GM18907 (cell line): ENCODE measurements at regions not wholly inside any gene's neighbourhood (a gene's known extent, or its start where the extent isn't known, plus 50 kb on each side); places are given as distances from the start of the nearest gene placed in this dataset.
"Not testable (repeated sequence)": the region's sequence is repeated elsewhere in the genome, so short reads cannot be mapped to it uniquely, and the experiment has no call there.

Experiments
- ATAC-seq: cut with Tn5 transposase; IDR thresholded peaks from one replicate; pipeline ENCODE4 v1.9.1; 2021; ENCODE audit warnings: mild to moderate bottlenecking, moderate library complexity; ENCODE audit not compliant: unreplicated experiment

DNA sequence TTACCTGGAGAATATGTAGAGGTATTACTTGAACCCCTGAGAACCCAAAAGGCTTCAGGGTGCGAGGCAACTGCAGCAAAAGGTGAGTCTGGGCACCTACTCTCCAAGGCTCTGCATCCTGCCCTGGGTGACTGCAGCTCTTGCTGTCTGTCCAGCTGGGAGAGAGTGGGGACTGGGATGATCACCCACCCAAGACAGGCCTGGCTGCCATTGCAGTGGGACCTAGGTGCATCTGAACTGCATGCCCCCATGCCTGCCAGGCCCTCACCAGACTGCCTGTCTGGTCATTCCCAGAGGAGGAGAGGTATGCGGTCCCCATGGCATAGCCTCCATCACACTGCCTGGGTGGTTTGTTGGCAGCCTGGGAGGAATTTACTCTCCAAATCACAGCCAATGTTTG, 563.9 kb downstream of the TFAP2A start:
- no peak for ATAC-seq

GRCh38 chr6:9848094-9848493, 566.8 kb downstream of the TFAP2A start:
- ATAC-seq = no peak

DNA sequence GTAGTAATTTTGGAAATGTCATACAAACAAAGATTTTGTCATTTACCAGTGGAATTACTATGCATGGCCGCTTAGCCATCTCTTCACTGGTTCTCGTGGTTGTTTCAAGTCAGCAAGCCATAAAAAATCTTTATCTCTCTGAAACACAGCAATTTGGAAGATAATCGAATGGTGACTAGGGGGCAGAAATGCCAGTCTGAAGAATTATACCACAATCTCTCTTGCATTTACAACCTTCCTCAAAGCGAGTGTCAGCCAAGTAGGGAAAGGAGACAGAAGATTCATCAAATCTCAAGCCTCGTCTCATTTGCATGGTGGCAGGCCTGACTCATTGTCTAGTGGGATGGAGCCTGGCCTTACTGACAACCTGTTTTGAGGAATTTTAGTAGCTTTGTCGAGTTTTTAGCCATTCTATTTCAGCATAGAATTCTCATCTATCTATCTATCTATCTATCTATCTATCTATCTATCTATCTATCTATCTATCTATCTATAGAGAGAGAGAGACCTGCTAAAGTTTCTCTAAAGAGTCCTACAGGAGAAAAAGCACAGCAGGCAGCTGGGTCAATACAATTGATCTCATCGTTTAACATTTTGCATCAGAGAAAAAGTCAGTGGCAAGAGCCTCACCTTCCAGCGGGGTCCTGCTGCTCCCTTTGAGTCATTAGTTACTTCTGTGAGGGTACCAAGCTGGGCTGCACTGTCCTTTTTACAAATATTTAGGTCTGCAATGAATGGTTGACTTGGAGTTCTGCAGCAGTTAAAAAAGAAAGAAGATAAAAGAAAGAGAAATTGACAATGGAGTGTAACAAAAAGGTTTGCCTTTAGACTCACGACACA, 572.8 kb downstream of the TFAP2A start:
- no peak for ATAC-seq

GRCh38 chr6:9834233-9834632, 580.6 kb downstream of the TFAP2A start:
- ATAC-seq = no peak

DNA sequence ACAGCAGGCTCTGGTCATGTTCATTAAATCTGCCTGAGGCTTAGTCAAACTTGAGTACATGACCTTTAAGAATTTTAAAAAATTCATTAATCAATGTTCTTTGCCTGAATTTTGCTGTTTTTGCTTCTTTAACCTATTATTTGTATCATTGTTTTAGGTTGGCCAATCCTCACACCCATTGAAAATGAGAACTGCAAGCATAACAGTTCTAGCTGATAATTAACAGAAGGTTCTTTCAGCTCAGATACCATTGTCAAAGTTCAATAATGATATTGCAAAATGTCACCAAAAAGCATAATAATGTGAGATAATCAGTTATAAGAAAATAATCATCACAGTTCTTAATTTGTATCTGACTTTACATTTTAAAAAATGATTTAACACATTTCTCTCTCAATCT, 583.1 kb downstream of the TFAP2A start:
- ATAC-seq = no peak

DNA sequence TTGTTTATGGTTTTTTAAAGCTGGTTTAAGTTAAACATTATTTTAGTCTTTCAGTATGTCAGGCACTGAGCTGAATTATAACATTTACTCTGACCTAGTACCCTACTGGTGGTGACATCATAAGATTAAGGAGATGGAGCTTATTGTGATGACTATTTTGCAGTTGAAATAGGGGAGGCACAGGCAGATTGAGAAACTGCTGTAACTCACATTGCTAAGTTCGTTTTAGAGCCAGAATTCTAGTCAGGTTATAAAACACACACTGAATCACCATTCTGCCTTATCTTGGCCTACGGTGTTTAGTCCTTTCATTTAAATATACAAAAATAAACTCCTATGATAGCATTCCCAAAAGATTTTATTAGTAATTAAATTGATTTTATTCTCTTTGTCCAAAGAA, 584.1 kb downstream of the TFAP2A start:
- no peak for ATAC-seq

DNA sequence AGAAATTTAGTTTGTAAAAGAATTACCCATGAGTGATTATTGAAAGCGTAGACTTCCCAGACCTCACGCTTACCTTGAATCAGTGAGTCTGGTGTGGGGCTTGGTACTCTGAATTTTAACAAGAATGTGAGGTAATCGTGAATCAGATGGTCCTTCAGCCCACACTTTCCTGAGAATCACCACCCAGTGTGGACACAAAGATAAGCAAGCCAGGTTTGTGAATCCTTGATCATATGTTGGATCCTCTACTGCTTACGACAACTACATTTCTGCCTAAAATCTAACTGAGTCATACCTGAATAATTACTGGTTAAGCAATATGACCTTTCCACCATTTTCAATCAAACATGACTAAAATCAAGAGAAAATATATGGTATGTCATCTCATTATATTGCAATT, 589.3 kb downstream of the TFAP2A start:
- no peak for ATAC-seq

DNA sequence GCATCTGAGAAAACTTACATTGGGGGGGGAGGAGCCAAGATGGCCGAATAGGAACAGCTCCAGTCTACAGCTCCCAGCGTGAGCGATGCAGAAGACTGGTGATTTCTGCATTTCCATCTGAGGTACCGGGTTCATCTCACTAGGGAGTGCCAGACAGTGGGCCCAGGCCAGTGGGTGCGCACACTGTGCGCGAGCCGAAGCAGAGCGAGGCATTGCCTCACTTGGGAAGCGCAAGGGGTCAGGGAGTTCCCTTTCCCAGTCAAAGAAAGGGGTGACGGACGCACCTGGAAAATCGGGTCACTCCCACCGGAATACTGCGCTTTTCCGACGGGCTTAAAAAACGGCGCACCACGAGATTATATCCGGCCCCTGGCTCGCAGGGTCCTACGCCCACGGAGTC, 604.1 kb downstream of the TFAP2A start:
- not testable (repeated sequence) for ATAC-seq

DNA sequence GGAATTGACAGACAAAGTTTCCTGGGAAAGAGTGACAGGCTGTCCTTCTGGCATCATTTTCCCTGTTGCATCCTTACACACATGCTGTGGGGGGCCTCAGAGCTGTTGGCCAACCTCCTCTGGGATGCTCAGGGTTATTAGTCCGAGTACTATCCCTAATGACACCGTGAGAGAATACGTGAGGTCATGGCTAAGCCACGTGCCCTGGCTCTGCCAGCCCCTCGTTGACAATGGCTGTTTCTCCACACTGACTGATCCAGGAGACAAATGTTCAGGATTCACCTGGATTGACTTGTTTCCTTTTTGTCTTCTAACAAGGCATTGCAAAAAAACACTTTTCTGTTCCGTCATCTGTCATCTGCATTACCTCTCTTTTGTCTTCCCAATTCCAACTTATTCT, 604.6 kb downstream of the TFAP2A start:
- ATAC-seq = no peak

GRCh38 chr6:9806195-9806594, 608.7 kb downstream of the TFAP2A start:
- no peak for ATAC-seq

- ATAC-seq = no peak
These were observed 613.6 kb downstream of the TFAP2A start for GRCh38 chr6:9801249-9801754.

GRCh38 chr6:9799582-9799981, 615.3 kb downstream of the TFAP2A start:
- no peak for ATAC-seq

DNA sequence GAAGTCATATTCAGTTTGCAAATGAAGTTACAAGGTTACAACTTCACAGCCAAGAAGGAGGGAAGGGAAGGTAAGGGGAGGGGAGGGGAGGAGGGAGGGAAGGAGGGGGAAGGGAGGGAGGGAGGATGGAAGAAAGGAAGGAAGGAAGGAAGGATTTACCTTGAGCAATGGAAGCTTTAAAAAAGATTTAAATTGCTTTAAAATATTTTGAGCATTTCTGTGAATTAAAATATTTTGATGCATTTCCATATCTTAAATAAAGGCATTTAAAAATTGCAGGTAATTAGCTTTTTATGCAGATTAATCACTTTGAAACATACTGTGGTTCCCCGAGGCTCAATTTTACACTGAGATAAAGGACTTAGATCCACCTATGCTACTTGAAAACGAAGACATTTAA, 618.0 kb downstream of the TFAP2A start:
- ATAC-seq = no peak

- no peak for ATAC-seq
These were observed 619.0 kb downstream of the TFAP2A start for GRCh38 chr6:9795880-9796279.

GRCh38 chr6:9789201-9789600, 625.7 kb downstream of the TFAP2A start:
- ATAC-seq = no peak

DNA sequence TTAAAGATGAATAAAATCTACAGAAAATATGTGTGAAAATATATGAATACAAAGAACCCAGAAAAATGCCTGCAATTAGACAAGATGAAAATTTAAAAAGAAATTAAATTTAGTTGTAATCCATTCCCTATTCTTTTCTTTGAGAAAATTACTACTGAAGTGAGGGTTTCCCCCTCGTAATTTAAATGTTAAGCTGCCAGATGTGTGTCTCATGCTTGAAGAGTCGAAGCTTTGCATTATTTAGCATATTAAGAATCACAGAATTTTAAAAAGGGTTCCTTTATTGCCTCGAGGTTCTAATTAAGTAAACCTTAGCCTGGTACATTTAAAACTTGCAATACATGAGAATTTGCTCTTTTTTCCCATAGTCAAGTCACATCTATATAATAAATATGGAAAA, 630.1 kb downstream of the TFAP2A start:
- ATAC-seq = no peak

- ATAC-seq = no peak
These were observed 631.3 kb downstream of the TFAP2A start for GRCh38 chr6:9783567-9783966.

- ATAC-seq = peak; percentile 52
These were observed 648.5 kb downstream of the TFAP2A start for GRCh38 chr6:9766240-9766915.

DNA sequence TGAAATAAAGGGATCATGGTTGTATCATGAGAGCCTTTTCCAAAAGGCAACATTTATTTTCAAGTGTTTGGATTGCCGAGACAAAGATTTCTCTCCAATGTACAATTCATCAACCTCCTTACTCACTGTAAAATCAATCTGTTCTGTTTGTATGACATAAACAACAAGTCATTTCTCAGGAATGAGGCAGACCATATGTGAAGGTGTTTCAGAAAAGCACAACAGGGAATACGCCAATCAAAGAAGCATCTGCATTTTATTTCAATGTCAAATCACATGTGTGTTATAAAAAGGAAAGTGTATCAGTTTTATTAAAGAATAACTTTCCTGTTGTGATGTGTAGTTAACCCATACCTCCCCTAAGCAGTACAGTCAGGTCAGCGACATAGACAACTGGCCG, 653.7 kb downstream of the TFAP2A start:
- ATAC-seq = no peak

DNA sequence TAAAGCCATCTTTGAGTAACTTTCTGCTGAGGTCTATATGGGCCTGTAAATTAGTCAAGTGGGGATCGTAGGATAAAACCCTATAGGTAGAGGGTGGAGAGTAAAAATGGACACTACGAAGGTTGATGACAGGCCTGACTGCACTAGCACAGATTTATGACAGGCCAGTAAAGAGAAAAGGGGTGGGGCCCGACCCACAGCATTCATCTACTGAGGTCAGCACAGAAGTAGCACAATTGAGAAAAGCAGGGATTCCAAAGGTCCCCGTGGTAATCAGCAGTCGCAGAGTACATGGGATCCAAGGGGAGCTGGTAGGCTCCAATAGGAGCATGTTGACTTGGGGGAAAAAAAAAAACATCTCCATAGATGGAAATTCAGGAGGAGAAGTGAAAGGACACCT, 660.4 kb downstream of the TFAP2A start:
- no peak for ATAC-seq

DNA sequence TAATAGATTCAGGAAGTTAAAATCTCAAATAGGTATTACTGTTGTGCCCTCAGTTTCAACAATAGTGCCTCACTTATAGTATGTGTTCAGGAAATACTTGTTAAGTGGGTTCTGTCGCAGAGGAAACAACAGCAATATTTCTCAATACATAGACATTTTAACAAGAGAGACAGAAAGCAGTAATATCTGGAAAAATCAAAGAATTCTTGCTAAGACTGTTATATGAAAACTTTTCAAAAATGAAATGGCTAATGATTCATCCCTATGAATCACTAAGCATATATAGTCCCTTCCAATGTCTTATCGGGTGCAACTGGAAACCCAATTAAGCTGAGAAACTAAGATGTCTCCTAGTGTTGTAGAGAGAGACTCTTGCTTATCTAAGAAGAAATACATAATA, 668.9 kb downstream of the TFAP2A start:
- no peak for ATAC-seq

DNA sequence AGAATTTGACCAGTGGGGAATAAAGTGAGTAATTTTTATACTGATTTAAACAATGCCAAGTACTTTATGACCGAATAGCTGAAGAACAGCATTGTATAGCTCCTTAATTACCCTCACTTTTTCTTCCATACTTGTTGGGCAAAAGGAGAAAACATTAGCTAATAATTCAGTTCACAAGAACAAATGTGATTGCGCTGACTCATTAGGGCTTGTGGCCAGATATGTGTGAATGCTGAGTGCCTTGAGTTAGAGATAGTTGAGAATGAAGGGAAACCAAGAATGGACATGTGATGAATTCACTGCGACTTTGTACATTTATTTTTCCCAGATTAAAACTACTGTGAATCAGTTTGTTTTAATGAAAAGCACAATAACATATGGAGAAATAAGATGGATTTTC, 669.4 kb downstream of the TFAP2A start:
- no peak for ATAC-seq
